Keratinocyte (primary cell): ENCODE measurements at regions not wholly inside any gene's neighbourhood (a gene's known extent, or its start where the extent isn't known, plus 50 kb on each side); places are given as distances from the start of the nearest gene placed in this dataset.

Source experiments
- DNase-seq: peaks from one replicate; pipeline ENCODE4 v3.0.0-alpha.2; 2011; ENCODE audit warnings: low read depth, missing footprints, low spot score
- FAIRE-seq: peaks from 2 replicates; lab custom pipeline; 2011; peaks lifted over from hg19 to GRCh38; lab: Jason Lieb, UNC
- H2AFZ ChIP-seq: 2 replicates; pipeline ENCODE4 v1.6.0; 2012; ENCODE audit warnings: low read length, control low read depth, inconsistent platforms; ENCODE audit not compliant: control insufficient read depth
- H3K27ac ChIP-seq: 2 replicates; pipeline ENCODE4 v1.5.1; 2011; ENCODE audit warnings: low read length; ENCODE audit not compliant: control insufficient read depth, insufficient read depth
- H3K27me3 ChIP-seq: 3 replicates; pipeline ENCODE4 v1.6.0; 2011; ENCODE audit warnings: low read length; ENCODE audit not compliant: control insufficient read depth, insufficient read depth; ENCODE audit errors: extremely low read depth
- H3K36me3 ChIP-seq, 2 experiments: 2 replicates in 1 of 2; 3 replicates in 1 of 2; pipeline ENCODE4 v1.5.1; 2011; ENCODE audit warnings: low read length in 2 of 2, mild to moderate bottlenecking in 1 of 2; ENCODE audit not compliant: control insufficient read depth in 2 of 2, insufficient read depth in 2 of 2; ENCODE audit errors: extremely low read depth in 1 of 2
- H3K4me1 ChIP-seq: 3 replicates; pipeline ENCODE4 v1.5.1; 2011; ENCODE audit warnings: low read length; ENCODE audit not compliant: control insufficient read depth, insufficient read depth; ENCODE audit errors: extremely low read depth
- H3K4me2 ChIP-seq: 3 replicates; pipeline ENCODE4 v1.6.0; 2011; ENCODE audit warnings: low read depth, low read length; ENCODE audit not compliant: control insufficient read depth, insufficient read depth; ENCODE audit errors: extremely low read depth
- H3K4me3 ChIP-seq, 3 experiments: fragments of 200-600 bp in 1 of 3; sonication (generic) in 1 of 3; 2 replicates in 2 of 3; 3 replicates in 1 of 3; pipeline ENCODE4 v1.5.1; 2011 to 2016; ENCODE audit warnings: low read length in 3 of 3, mild to moderate bottlenecking in 3 of 3, control low read depth in 2 of 3, inconsistent platforms in 1 of 3, low read depth in 1 of 3, mixed read lengths in 1 of 3, mixed run types in 1 of 3, moderate library complexity in 1 of 3; ENCODE audit not compliant: control insufficient read depth in 2 of 3, insufficient read depth in 2 of 3; ENCODE audit errors: extremely low read depth in 1 of 3
- H3K79me2 ChIP-seq: 2 replicates; pipeline ENCODE4 v1.6.0; 2012; ENCODE audit warnings: low read length; ENCODE audit not compliant: control insufficient read depth, insufficient read depth
- H3K9ac ChIP-seq: 3 replicates; pipeline ENCODE4 v1.6.0; 2011; ENCODE audit warnings: low read length; ENCODE audit not compliant: control insufficient read depth, insufficient read depth; ENCODE audit errors: extremely low read depth
- H3K9me1 ChIP-seq: 3 replicates; pipeline ENCODE4 v1.6.0; 2011; ENCODE audit warnings: low read length; ENCODE audit not compliant: control insufficient read depth, insufficient read depth; ENCODE audit errors: extremely low read depth
- H3K9me3 ChIP-seq: 2 replicates; pipeline ENCODE4 v1.5.1; 2012; ENCODE audit warnings: low read depth, low read length; ENCODE audit not compliant: control insufficient read depth
- H4K20me1 ChIP-seq: 3 replicates; pipeline ENCODE4 v1.6.0; 2011; ENCODE audit warnings: low read length; ENCODE audit not compliant: control insufficient read depth, insufficient read depth; ENCODE audit errors: extremely low read depth
- EZH2 ChIP-seq: IDR thresholded peaks from one replicate; pipeline ENCODE4 v1.6.1; 2012; ENCODE audit warnings: inconsistent platforms, mild to moderate bottlenecking, low read length, moderate library complexity
- dilution Hi-C: fragments of 300-500 bp; cut with MboI; formaldehyde crosslinking; loops from one replicate; pipeline ENCODE4 v1.7.0; 2020; ENCODE audit warnings: low sequenced_read_pairs; ENCODE audit not compliant: extremely low pct_ligation_motif_present
- TF ChIP-seq, protein P1 (sequence below), 3 experiments: IDR thresholded peaks in 1 of 3; conservative IDR thresholded peaks in 1 of 3; optimal IDR thresholded peaks in 1 of 3; 2 replicates in 2 of 3; 3 replicates in 1 of 3; pipeline versions ENCODE3 to v1.5.1; 2011; ENCODE audit warnings: low read length in 3 of 3, mild to moderate bottlenecking in 3 of 3, moderate library complexity in 2 of 3, control low read depth in 1 of 3, inconsistent platforms in 1 of 3; ENCODE audit not compliant: insufficient read depth in 2 of 3; ENCODE audit errors: extremely low read depth in 1 of 3

GRCh38 chr9:3043369-3043768 lies 199.5 kb upstream of the PUM3 start:
- Histone ChIP-seq H3K4me3 (no peak overlapping the region), H4K20me1 (no peaks in the 10 kb centered on the region), H3K79me2 (no peaks in the 10 kb centered on the region), H3K9me3 (no peaks in the 10 kb centered on the region), H3K27ac (no peak overlapping the region), H3K9ac (no peak overlapping the region), H3K4me2 (no peak overlapping the region), H2AFZ (no peak overlapping the region), H3K36me3 (no peaks in the 10 kb centered on the region), H3K27me3 (no peaks in the 10 kb centered on the region), H3K9me1 (no peaks in the 10 kb centered on the region), H3K4me1 (no peaks in the 10 kb centered on the region)
- dilution Hi-C loops: no loop called here
- FAIRE-seq: no peak
- TF ChIP-seq, protein P1, sequence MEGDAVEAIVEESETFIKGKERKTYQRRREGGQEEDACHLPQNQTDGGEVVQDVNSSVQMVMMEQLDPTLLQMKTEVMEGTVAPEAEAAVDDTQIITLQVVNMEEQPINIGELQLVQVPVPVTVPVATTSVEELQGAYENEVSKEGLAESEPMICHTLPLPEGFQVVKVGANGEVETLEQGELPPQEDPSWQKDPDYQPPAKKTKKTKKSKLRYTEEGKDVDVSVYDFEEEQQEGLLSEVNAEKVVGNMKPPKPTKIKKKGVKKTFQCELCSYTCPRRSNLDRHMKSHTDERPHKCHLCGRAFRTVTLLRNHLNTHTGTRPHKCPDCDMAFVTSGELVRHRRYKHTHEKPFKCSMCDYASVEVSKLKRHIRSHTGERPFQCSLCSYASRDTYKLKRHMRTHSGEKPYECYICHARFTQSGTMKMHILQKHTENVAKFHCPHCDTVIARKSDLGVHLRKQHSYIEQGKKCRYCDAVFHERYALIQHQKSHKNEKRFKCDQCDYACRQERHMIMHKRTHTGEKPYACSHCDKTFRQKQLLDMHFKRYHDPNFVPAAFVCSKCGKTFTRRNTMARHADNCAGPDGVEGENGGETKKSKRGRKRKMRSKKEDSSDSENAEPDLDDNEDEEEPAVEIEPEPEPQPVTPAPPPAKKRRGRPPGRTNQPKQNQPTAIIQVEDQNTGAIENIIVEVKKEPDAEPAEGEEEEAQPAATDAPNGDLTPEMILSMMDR (optimal IDR thresholded peaks at IDR 0.05 in 1 of 3, IDR thresholded peaks at IDR 0.05 in 1 of 3, conservative IDR thresholded peaks at IDR 0.05 in 1 of 3; ENCODE audit: extremely low read depth in 1 of 3, insufficient read depth in 2 of 3, low read length in 3 of 3): no peak
- no peak for TF ChIP-seq EZH2
- DNase-seq: no peak

GRCh38 chr9:3040761-3041160 lies 196.9 kb upstream of the PUM3 start:
- H3K9me3 ChIP-seq: no peaks in the 10 kb centered on the region
- TF ChIP-seq, protein P1 (optimal IDR thresholded peaks at IDR 0.05 in 1 of 3, IDR thresholded peaks at IDR 0.05 in 1 of 3, conservative IDR thresholded peaks at IDR 0.05 in 1 of 3; ENCODE audit: extremely low read depth in 1 of 3, insufficient read depth in 2 of 3, low read length in 3 of 3): no peak
- TF ChIP-seq EZH2: no peak
- no peak overlapping the region for H3K9ac ChIP-seq
- no peak overlapping the region for H3K4me3 ChIP-seq
- H3K4me1 ChIP-seq: no peaks in the 10 kb centered on the region
- no peaks in the 10 kb centered on the region for H4K20me1 ChIP-seq
- no peak overlapping the region for H3K27ac ChIP-seq
- DNase-seq (no peak), FAIRE-seq (no peak)
- no peak overlapping the region for H2AFZ ChIP-seq
- H3K9me1 ChIP-seq: no peaks in the 10 kb centered on the region
- H3K79me2 ChIP-seq: no peaks in the 10 kb centered on the region
- no peaks in the 10 kb centered on the region for H3K27me3 ChIP-seq
- H3K4me2 ChIP-seq: no peak overlapping the region
- dilution Hi-C loops: no loop called here
- no peaks in the 10 kb centered on the region for H3K36me3 ChIP-seq
